Anterior cingulate cortex (tissue), 58 donors: ENCODE measurements at regions not wholly inside any gene's neighbourhood (a gene's known extent, or its start where the extent isn't known, plus 50 kb on each side); places are given as distances from the start of the nearest gene placed in this dataset.

Experiments
- DNase-seq, 58 donors: peaks; one replicate each; lab custom pipeline; 2025; lab: John Stamatoyannopoulos, UW

GRCh38 chr14:35221462-35221861 lies 70.7 kb upstream of the PSMA6 start:
- DNase-seq = no peak

GRCh38 chr14:35222324-35222723 lies 69.9 kb upstream of the PSMA6 start:
- no peak for DNase-seq

GRCh38 chr14:35222872-35223466 lies 69.2 kb upstream of the PSMA6 start:
- DNase-seq = no peak

- no peak for DNase-seq
Observed at GRCh38 chr14:35223927-35224326, 68.3 kb upstream of the PSMA6 start.

GRCh38 chr14:35224615-35225014 lies 67.6 kb upstream of the PSMA6 start:
- DNase-seq = no peak

GRCh38 chr14:35229084-35229791 lies 62.9 kb upstream of the PSMA6 start:
- no peak for DNase-seq

- DNase-seq = no peak
Observed at GRCh38 chr14:35229792-35230089, 62.4 kb upstream of the PSMA6 start.

- no peak for DNase-seq
Observed at GRCh38 chr14:35231207-35231760, 60.9 kb upstream of the PSMA6 start.

- no peak for DNase-seq
Observed at GRCh38 chr14:35234012-35234805, 58.0 kb upstream of the PSMA6 start.

- no peak for DNase-seq
Observed at GRCh38 chr14:35235840-35236239, 56.3 kb upstream of the PSMA6 start.

GRCh38 chr14:35236806-35237205 lies 55.4 kb upstream of the PSMA6 start:
- DNase-seq = no peak

- DNase-seq = no peak
Observed at GRCh38 chr14:35240231-35240630, 52.0 kb upstream of the PSMA6 start.
